GM21786 (cell line): ENCODE measurements at regions not wholly inside any gene's neighbourhood (a gene's known extent, or its start where the extent isn't known, plus 50 kb on each side); places are given as distances from the start of the nearest gene placed in this dataset.
"Not testable (repeated sequence)": the region's sequence is repeated elsewhere in the genome, so short reads cannot be mapped to it uniquely, and the experiment has no call there.

Experiments used
- ATAC-seq: cut with Tn5 transposase; IDR thresholded peaks from one replicate; pipeline ENCODE4 v1.9.1; 2021; ENCODE audit not compliant: unreplicated experiment

- no peak for ATAC-seq
These were observed 140.1 kb upstream of the JCAD start for GRCh38 chr10:30199376-30200016.

GRCh38 chr10:30197186-30197585 lies 137.8 kb upstream of the JCAD start:
- ATAC-seq: no peak

GRCh38 chr10:30196559-30196958 lies 137.2 kb upstream of the JCAD start:
- ATAC-seq: not testable (repeated sequence)

GRCh38 chr10:30192846-30193608 lies 133.6 kb upstream of the JCAD start:
- no peak for ATAC-seq

GRCh38 chr10:30190577-30191552 lies 131.5 kb upstream of the JCAD start:
- ATAC-seq: no peak

- ATAC-seq: no peak
These were observed 129.8 kb upstream of the JCAD start for GRCh38 chr10:30189238-30189580.

- no peak for ATAC-seq
These were observed 129.3 kb upstream of the JCAD start for GRCh38 chr10:30188556-30189237.

- ATAC-seq: no peak
These were observed 128.7 kb upstream of the JCAD start for GRCh38 chr10:30188101-30188500.

- no peak for ATAC-seq
These were observed 127.6 kb upstream of the JCAD start for GRCh38 chr10:30187010-30187409.

- ATAC-seq: no peak
These were observed 127.0 kb upstream of the JCAD start for GRCh38 chr10:30186371-30186875.

- ATAC-seq: no peak
These were observed 126.5 kb upstream of the JCAD start for GRCh38 chr10:30185916-30186315.

- no peak for ATAC-seq
These were observed 126.0 kb upstream of the JCAD start for GRCh38 chr10:30185341-30185740.

- no peak for ATAC-seq
These were observed 125.1 kb upstream of the JCAD start for GRCh38 chr10:30184397-30185033.

- no peak for ATAC-seq
These were observed 123.6 kb upstream of the JCAD start for GRCh38 chr10:30183055-30183402.

- no peak for ATAC-seq
These were observed 123.0 kb upstream of the JCAD start for GRCh38 chr10:30182191-30183054.

GRCh38 chr10:30178356-30178964 lies 119.1 kb upstream of the JCAD start:
- ATAC-seq: no peak

GRCh38 chr10:30176776-30177533 lies 117.6 kb upstream of the JCAD start:
- ATAC-seq: no peak

- ATAC-seq: no peak
These were observed 116.8 kb upstream of the JCAD start for GRCh38 chr10:30176182-30176581.
